ENCODE measurements at regions not wholly inside any gene's neighbourhood (a gene's known extent, or its start where the extent isn't known, plus 50 kb on each side); places are given as distances from the start of the nearest gene placed in this dataset.

DNA sequence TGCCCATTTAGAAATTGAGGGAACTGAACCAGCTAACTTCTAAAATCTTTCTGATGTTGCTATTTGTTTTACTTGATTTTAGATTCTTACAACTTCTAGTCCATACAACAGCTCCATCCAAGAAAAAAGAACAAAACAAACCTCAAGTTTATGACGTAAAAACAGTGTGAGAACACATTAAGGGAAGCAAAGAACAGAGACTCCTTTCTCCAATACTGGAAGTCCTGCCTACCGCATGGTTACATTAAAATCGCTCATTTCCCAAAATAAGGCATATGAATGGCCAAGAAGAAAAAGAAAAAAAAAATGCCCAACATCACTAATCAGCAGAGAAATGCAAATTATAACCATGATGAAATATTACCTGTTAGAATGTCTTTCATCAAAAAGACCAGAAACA, 110.0 kb downstream of the TRIB2 start:
- no peak for ATAC-seq
- Histone ChIP-seq H3K27ac (no peak overlapping the region), H3K9me3 (no peaks in the 10 kb centered on the region), H3K4me3 (no peak overlapping the region), H3K27me3 (no peaks in the 10 kb centered on the region), H3K36me3 (no peaks in the 10 kb centered on the region), H3K4me1 (no peaks in the 10 kb centered on the region)
- intact Hi-C loops (cut with DNase I), result no loop called here
- FAIRE-seq, result no peak
- WGBS, 2 donors, result 85 to 92% methylated on average over 3 of the region's 3 CpGs
- TF ChIP-seq, protein P1, sequence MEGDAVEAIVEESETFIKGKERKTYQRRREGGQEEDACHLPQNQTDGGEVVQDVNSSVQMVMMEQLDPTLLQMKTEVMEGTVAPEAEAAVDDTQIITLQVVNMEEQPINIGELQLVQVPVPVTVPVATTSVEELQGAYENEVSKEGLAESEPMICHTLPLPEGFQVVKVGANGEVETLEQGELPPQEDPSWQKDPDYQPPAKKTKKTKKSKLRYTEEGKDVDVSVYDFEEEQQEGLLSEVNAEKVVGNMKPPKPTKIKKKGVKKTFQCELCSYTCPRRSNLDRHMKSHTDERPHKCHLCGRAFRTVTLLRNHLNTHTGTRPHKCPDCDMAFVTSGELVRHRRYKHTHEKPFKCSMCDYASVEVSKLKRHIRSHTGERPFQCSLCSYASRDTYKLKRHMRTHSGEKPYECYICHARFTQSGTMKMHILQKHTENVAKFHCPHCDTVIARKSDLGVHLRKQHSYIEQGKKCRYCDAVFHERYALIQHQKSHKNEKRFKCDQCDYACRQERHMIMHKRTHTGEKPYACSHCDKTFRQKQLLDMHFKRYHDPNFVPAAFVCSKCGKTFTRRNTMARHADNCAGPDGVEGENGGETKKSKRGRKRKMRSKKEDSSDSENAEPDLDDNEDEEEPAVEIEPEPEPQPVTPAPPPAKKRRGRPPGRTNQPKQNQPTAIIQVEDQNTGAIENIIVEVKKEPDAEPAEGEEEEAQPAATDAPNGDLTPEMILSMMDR (IDR thresholded peaks at IDR 0.05), result no peak
- no peak for DNase-seq

DNA sequence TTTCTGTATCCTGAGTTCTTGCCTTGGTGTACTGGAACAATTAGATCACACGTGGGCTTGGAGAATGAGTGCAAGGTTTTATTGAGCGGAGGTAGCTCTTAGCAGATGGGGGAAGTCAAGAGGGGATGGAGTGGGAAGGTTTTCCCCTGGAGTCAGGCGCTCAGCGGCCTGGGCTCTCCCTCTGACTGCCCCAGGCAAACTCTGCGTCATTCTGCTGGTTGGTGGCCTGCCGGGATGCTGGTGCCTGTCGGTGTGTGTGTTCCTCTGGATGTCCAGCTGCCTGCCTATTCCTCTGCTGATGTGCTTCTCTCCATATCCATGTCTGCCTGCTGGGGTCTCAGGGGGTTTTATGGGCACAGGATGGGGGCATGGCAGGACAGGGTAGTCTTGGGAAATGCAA, 111.0 kb downstream of the TRIB2 start:
- H3K4me1 ChIP-seq, result no peaks in the 10 kb centered on the region
- no peak overlapping the region for H3K4me3 ChIP-seq
- TF ChIP-seq, protein P1 (IDR thresholded peaks at IDR 0.05), result no peak
- H3K9me3 ChIP-seq, result no peaks in the 10 kb centered on the region
- no peak for ATAC-seq
- WGBS, 2 donors, result 91 to 92% methylated on average over 7 of the region's 7 CpGs
- FAIRE-seq, result no peak
- no peak for DNase-seq
- H3K36me3 ChIP-seq, result no peaks in the 10 kb centered on the region
- no peak overlapping the region for H3K27ac ChIP-seq
- intact Hi-C loops (cut with DNase I), result no loop called here
- H3K27me3 ChIP-seq, result no peaks in the 10 kb centered on the region

GRCh38 chr2:12828980-12829379, 112.2 kb downstream of the TRIB2 start:
- TF ChIP-seq, protein P1 (IDR thresholded peaks at IDR 0.05), result no peak
- 89 to 90% methylated on average over 8 of the region's 8 CpGs for WGBS, 2 donors

DNA sequence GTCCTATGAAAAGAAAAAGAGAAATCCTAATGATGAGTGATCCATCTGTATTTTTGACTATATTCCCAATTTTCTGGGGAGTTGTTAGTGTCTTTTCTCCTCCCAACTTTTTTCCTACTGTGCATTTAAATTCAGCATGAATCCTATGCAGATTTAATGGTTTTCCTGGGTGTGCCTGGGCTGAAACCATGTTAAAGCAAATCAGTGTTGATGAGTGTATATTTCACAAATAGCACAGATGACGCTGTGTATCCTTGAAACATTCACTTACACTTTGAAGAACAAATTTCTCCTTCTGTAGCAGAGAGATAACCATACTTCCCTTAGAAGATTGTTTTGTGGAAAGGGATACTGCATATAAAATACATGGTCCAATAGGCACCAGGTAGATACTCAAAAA, 114.3 kb downstream of the TRIB2 start:
- no peak for DNase-seq
- no peak for ATAC-seq
- 77 to 82% methylated on average over 1 of the region's 1 CpG for WGBS, 2 donors
- no peak overlapping the region for H3K27ac ChIP-seq
- no peaks in the 10 kb centered on the region for H3K9me3 ChIP-seq
- TF ChIP-seq, protein P1 (IDR thresholded peaks at IDR 0.05), result no peak
- no peak for FAIRE-seq
- intact Hi-C loops (cut with DNase I), result no loop called here
- H3K4me1 ChIP-seq, result no peaks in the 10 kb centered on the region
- H3K4me3 ChIP-seq, result no peak overlapping the region
- H3K36me3 ChIP-seq, result no peaks in the 10 kb centered on the region
- no peaks in the 10 kb centered on the region for H3K27me3 ChIP-seq

More at GRCh38 chr2:12828980-12829379, 112.2 kb downstream of the TRIB2 start:
- Histone ChIP-seq H3K27ac (no peak overlapping the region), H3K4me3 (no peak overlapping the region), H3K27me3 (no peaks in the 10 kb centered on the region), H3K36me3 (no peaks in the 10 kb centered on the region), H3K4me1 (no peaks in the 10 kb centered on the region), H3K9me3 (no peaks in the 10 kb centered on the region)
- ATAC-seq (no peak), FAIRE-seq (no peak), DNase-seq (no peak)
- intact Hi-C loops (cut with DNase I), result no loop called here

- Histone ChIP-seq H3K4me3 (no peak overlapping the region), H3K27me3 (no peaks in the 10 kb centered on the region), H3K9me3 (no peaks in the 10 kb centered on the region), H3K4me1 (peaks cover 0 to 4% (median 3%) of the 10 kb centered on the region in 3 donors), H3K27ac (no peak overlapping the region), H3K36me3 (no peaks in the 10 kb centered on the region)
- DNase-seq (no peak), FAIRE-seq (no peak), ATAC-seq (no peak)
- TF ChIP-seq, protein P1 (IDR thresholded peaks at IDR 0.05), result no peak
- WGBS, 2 donors, result 89 to 91% methylated on average over 3 of the region's 3 CpGs
- intact Hi-C loops (cut with DNase I), result no loop called here
These were observed 117.5 kb downstream of the TRIB2 start for GRCh38 chr2:12834239-12834638.

Measured in pancreas (tissue), 10 donors.